GM12874 (cell line): ENCODE measurements at regions not wholly inside any gene's neighbourhood (a gene's known extent, or its start where the extent isn't known, plus 50 kb on each side); places are given as distances from the start of the nearest gene placed in this dataset.

Experiments used
- CTCF ChIP-seq: IDR thresholded peaks from 2 replicates; pipeline ENCODE4 v1.5.1; 2011; ENCODE audit warnings: low read depth, mild to moderate bottlenecking, control low read depth, low read length, moderate library complexity; ENCODE audit not compliant: insufficient read depth

- TF ChIP-seq CTCF: no peak
Observed at GRCh38 chr6:21971541-21971940, 325.3 kb downstream of the PRL start.

GRCh38 chr6:21972516-21972915 lies 324.3 kb downstream of the PRL start:
- no peak for TF ChIP-seq CTCF

GRCh38 chr6:21977346-21977745 lies 319.5 kb downstream of the PRL start:
- no peak for TF ChIP-seq CTCF

- TF ChIP-seq CTCF: no peak
Observed at GRCh38 chr6:21981235-21981833, 315.5 kb downstream of the PRL start.

GRCh38 chr6:21984135-21984534 lies 312.7 kb downstream of the PRL start:
- TF ChIP-seq CTCF: no peak

- no peak for TF ChIP-seq CTCF
Observed at GRCh38 chr6:21984561-21984960, 312.3 kb downstream of the PRL start.

GRCh38 chr6:21985904-21986303 lies 310.9 kb downstream of the PRL start:
- TF ChIP-seq CTCF: no peak

- TF ChIP-seq CTCF: no peak
Observed at GRCh38 chr6:21986703-21987102, 310.1 kb downstream of the PRL start.
